H1 (cell line): ENCODE measurements at regions not wholly inside any gene's neighbourhood (a gene's known extent, or its start where the extent isn't known, plus 50 kb on each side); places are given as distances from the start of the nearest gene placed in this dataset.

Experiments used
- BACH1 ChIP-seq: IDR thresholded peaks from 2 replicates; pipeline ENCODE4 v1.6.1; 2012; ENCODE audit warnings: low read length, improper control_type of control experiment
- CEBPB ChIP-seq: IDR thresholded peaks from 2 replicates; pipeline ENCODE4 v1.6.1; 2012; ENCODE audit warnings: low read depth, low read length
- JUND ChIP-seq: IDR thresholded peaks from 2 replicates; pipeline ENCODE4 v1.6.1; 2011; ENCODE audit warnings: mild to moderate bottlenecking, improper control_type of control experiment, low read length
- NRF1 ChIP-seq: IDR thresholded peaks from 2 replicates; pipeline ENCODE4 v1.6.1; 2011; ENCODE audit warnings: mild to moderate bottlenecking, low read depth, low read length, improper control_type of control experiment
- PHF8 ChIP-seq: fragments of 200-600 bp; sonication (generic); conservative IDR thresholded peaks from 2 replicates; pipeline ENCODE4 v1.7.1; 2012; ENCODE audit warnings: low read depth, mild to moderate bottlenecking, inconsistent platforms, low read length, moderate library complexity
- ZNF274 ChIP-seq: IDR thresholded peaks from 2 replicates; pipeline ENCODE4 v1.7.0; 2012; ENCODE audit warnings: low read length, borderline replicate concordance; ENCODE audit errors: extremely low read depth

DNA sequence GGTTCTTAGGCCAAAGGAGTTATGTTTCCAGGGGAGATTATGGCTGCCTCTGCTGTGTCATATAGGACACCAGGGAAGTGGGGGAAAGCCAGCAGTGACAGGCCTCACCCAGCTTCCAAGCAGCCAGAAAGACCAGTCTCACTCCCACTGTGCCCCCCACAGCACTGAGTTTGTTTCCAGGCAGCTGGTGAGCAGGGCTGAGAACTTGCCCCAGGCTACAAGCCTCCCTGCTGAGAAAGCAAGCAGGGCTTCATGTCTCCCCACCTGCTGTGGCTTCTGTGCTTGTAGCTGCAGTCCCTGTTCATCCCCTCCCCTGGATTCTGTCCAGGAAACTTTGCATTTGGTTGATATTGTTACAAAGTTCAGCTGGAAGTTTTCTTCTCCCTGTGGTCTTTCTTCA, 376.3 kb downstream of the PDCD6IP start (continued):
- TF ChIP-seq BACH1: no peak
- no peak for TF ChIP-seq PHF8
- TF ChIP-seq JUND: no peak
- TF ChIP-seq NRF1: no peak
- no peak for TF ChIP-seq ZNF274
- no peak for TF ChIP-seq CEBPB
